Lower leg skin (tissue), 3 donors: ENCODE measurements at regions not wholly inside any gene's neighbourhood (a gene's known extent, or its start where the extent isn't known, plus 50 kb on each side); places are given as distances from the start of the nearest gene placed in this dataset.

Experiments used
- POLR2A ChIP-seq, 2 donors: fragments of 450-650 bp; IDR thresholded peaks; one replicate each; pipeline ENCODE4 v1.6.1; 2016 to 2017; ENCODE audit warnings: antibody characterized with exemption in 2 of 2, mild to moderate bottlenecking in 1 of 2, moderate library complexity in 1 of 2
- TF ChIP-seq, protein P1 (sequence below), 3 donors: fragments of 450-650 bp; IDR thresholded peaks; one replicate each; pipeline ENCODE4 v1.5.1; 2016; ENCODE audit warnings: antibody characterized with exemption in 3 of 3, mild to moderate bottlenecking in 3 of 3, moderate library complexity in 2 of 3

DNA sequence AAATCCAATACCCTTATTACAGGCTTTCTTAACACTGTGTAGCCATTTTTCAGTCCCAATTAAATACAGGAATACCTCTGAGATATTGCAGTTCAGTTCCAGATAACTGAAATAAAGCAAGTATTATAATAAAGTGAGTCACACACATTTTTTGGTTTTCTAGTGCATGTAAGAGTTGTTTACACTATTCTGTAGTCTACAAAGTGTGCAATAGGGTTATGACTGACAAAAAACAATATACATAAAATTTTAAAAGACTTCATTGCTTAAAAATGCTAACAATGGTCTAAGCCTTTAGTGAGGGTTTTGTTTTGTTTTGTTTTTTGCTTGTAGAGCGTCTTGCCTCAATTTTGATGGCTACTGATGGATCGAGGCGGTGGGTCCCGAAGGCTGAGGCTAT is 434.4 kb upstream of the NBEA start:
- TF ChIP-seq, protein P1, sequence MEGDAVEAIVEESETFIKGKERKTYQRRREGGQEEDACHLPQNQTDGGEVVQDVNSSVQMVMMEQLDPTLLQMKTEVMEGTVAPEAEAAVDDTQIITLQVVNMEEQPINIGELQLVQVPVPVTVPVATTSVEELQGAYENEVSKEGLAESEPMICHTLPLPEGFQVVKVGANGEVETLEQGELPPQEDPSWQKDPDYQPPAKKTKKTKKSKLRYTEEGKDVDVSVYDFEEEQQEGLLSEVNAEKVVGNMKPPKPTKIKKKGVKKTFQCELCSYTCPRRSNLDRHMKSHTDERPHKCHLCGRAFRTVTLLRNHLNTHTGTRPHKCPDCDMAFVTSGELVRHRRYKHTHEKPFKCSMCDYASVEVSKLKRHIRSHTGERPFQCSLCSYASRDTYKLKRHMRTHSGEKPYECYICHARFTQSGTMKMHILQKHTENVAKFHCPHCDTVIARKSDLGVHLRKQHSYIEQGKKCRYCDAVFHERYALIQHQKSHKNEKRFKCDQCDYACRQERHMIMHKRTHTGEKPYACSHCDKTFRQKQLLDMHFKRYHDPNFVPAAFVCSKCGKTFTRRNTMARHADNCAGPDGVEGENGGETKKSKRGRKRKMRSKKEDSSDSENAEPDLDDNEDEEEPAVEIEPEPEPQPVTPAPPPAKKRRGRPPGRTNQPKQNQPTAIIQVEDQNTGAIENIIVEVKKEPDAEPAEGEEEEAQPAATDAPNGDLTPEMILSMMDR (IDR thresholded peaks at IDR 0.05), result no peak
- no peak for TF ChIP-seq POLR2A (IDR thresholded peaks at IDR 0.05)
